ENCODE measurements at regions not wholly inside any gene's neighbourhood (a gene's known extent, or its start where the extent isn't known, plus 50 kb on each side); places are given as distances from the start of the nearest gene placed in this dataset.

- no peak for TF ChIP-seq EZH2 (IDR thresholded peaks at IDR 0.05; ENCODE audit: low read depth)
- TF ChIP-seq, protein P1, sequence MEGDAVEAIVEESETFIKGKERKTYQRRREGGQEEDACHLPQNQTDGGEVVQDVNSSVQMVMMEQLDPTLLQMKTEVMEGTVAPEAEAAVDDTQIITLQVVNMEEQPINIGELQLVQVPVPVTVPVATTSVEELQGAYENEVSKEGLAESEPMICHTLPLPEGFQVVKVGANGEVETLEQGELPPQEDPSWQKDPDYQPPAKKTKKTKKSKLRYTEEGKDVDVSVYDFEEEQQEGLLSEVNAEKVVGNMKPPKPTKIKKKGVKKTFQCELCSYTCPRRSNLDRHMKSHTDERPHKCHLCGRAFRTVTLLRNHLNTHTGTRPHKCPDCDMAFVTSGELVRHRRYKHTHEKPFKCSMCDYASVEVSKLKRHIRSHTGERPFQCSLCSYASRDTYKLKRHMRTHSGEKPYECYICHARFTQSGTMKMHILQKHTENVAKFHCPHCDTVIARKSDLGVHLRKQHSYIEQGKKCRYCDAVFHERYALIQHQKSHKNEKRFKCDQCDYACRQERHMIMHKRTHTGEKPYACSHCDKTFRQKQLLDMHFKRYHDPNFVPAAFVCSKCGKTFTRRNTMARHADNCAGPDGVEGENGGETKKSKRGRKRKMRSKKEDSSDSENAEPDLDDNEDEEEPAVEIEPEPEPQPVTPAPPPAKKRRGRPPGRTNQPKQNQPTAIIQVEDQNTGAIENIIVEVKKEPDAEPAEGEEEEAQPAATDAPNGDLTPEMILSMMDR (conservative IDR thresholded peaks at IDR 0.05), result no peak
Observed at GRCh38 chr13:89609318-89609717, 1738.2 kb upstream of the MIR17HG start.
